ENCODE measurements at regions not wholly inside any gene's neighbourhood (a gene's known extent, or its start where the extent isn't known, plus 50 kb on each side); places are given as distances from the start of the nearest gene placed in this dataset.
"Not testable (repeated sequence)": the region's sequence is repeated elsewhere in the genome, so short reads cannot be mapped to it uniquely, and the experiment has no call there.

DNA sequence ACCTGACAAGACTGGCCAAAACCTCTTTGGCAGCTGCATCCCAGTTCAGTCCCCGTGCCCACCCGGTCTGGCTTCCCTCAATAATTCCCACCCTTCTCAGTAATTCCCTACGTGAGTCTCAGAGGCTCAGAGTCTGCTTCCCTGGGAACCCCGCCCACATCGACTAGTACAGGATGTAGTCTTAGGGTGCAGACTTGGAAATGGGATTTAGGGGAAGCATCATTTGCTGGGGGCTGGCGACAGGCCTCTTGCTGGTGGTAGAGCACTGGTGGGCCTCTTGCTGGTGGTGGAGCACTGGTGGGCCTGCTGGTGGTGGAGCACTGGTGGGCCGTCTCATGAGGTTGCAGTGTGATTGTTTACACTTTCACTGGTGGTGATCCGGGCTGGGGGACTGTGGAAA is 199.5 kb upstream of the B3GAT1 start:
- no peak for DNase-seq

DNA sequence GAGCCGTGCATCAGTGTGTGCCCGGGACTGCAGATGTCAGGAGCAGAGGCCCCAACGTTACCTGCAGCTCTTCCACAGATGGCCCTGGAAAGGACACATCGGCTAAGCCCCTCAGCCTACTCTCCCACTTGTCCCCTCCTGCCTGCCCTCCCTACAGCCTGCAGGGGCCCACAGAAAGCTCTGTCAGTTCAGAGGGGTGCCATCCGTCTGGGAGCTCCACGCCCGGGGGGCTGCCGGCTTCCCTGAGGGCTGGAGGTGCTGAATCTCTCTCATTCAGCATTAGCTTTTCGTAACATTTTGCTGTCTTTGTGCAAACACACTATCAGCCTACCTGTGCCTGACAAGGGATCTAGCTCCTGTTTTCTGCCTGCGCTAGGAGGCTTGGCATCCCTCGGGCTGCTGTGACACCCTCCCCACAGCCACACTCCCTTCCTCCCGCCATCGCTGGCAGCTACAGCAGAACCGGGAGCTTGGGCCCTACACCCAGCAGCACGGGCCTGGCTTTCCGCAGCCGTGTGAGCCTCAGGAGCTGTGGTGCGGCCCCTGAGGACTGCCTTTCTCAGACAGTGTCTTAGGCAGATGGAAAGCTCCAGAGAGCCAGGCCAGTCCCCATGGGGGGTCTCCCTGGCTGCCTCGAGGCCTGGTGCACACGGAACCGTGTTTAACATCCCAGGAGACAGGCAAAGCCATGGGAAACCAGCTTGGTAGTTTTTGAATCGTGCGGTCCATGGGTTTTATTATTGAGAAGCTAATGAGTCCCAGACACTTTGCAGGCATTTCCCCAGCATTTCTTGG is 198.3 kb upstream of the B3GAT1 start:
- DNase-seq, result no peak

DNA sequence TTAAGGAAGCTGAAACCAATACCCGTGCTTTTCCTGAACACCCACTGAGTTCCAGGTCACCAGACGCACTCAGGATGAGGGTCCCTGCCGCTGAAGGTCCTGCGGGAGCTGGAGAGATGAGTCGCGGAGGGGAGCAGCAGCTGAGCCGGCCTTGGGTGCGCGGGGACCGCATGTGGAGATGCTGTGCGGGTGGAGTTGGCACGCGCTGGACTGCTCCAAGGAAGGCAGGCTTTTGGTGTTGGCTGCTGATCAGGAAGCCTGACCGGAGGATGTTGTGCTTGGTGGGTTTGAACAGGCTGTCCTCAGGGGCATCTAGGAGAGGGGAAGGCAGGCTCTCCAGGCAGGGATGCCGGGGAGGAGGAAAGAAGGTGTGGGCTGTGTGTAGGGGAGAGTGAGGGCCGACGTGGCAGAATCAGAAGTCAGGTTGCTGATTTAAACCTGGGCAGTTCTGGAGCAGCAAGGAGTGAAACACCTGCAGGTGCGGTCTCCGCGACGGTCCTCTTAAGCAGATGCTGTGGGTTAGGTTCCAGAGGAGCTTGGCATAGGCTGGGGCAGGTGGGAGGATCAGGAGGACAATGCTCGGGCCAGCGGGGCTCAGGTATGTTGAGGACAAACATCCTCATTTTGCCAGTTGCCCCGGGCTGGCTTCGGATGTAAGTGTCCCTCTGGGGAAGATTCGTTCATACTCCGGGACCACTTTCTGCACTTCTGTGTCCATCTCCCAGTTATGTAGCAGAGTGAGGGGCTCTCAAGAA is 197.5 kb upstream of the B3GAT1 start:
- no peak for DNase-seq

DNA sequence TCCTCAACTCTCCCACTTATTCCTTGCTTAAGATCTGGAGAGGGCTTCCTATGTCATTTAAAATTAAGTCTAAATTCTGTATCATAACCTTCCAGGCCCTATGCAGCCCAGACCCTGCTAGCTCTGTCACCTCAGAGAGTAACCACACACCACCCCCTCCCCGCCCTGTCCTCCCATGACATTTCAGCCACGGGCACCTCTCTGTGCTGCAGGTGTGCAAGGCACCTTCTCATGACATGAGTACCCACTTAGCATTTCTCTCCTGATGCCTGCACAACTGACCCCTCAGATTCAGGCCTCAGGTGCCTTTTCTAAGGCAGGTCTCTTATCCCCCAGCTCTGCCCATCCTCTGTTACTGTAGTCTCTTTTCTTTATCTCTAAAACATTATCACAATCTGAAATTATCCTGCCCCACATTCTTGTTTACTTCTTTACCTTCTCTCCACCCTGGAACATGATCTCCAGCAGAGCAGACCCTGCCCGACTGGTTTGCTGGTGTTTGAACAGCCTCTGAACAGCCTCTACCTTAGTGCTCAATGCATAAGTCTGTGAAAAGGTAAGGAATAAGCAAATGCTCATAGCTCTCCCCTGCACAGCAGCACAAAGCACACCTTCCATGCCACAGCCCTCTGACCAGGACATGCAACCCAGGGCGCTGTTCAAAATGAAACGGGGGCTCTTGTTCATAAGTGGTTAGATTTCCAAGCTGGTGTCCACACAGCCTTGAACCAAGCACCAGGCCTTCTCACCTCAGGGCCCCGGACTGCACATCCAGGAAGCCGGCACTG is 196.1 kb upstream of the B3GAT1 start:
- DNase-seq, result no peak

DNA sequence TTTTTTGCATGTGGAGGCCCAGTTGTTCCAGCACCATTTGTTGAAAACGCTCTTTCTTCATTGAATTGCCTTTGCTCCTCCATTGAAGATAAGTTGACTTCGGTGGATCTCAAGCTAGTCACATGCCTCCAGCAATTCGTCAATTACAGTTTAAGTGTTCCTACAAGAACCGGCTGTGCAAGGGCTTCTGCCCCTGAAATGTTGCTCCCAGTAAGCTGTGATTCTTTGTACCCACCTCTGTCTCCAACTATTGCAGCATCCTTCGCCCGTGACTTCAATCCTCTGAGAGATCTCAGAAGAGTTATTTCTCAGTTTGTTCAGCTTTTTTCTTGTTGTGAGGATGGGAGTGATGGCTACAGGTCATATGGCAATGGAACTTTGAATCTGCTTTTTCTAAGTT is 194.2 kb upstream of the B3GAT1 start:
- no peak for DNase-seq

DNA sequence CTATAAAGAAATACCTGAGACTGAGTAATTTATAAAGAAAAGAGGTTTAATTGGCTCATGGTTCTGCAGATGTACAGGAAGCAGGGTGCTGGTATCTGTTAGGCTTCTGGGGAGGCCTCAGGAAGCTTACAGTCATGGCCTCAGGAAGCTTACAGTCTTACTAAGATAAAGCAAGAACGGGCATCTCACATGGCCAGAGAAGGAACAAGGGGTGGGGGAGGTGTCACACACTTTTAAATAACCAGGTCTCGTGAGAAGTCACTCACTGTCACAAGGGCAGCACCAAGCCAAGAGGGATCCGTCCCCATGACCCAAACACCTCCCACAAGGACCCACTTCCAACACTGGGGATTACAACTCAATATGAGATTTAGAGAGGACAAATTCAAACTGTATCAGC is 192.8 kb upstream of the B3GAT1 start:
- DNase-seq, result no peak

DNA sequence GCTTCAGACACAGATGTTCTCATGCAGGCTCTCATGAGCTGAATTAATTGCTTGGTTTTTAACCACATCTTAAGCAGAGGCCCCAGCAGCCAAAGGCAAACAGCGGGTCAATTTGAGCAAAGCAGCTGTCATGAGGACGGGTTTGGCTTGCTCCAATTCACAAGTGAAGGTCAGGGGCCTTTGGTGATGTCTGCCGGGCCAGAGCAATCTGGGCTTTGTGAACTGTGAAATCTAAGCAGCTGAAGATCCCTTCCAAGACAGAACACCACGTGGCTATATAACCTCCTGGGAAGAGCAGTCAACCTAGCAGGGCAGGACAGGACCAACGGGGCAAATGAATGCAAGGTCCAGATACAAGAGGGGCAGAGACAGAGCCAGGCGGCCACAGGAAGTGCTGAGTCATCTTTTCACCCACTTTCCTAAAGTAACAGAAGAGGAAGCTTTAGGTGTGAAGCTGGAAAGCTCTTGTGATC is 187.3 kb upstream of the B3GAT1 start:
- DNase-seq, result no peak

DNA sequence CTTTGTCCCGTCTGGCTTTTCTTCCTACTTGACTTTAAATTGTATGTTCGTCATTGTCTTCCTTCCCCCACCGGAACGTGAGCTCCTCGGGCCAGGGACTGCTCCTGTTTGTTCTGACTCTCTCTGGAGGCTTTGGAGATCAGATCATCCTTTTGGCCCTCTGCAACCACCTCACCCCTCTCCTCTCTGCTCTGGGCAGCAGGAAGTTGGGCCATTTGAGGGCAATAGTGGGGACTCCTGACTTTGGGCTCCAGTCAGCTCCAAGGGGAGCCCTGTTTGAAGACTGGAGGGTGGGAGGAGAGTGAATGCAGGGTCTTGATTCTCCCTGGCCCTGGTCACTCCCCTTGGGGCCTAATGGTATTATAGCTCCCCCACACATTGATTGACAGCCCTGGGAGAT is 186.3 kb upstream of the B3GAT1 start:
- no peak for DNase-seq

DNA sequence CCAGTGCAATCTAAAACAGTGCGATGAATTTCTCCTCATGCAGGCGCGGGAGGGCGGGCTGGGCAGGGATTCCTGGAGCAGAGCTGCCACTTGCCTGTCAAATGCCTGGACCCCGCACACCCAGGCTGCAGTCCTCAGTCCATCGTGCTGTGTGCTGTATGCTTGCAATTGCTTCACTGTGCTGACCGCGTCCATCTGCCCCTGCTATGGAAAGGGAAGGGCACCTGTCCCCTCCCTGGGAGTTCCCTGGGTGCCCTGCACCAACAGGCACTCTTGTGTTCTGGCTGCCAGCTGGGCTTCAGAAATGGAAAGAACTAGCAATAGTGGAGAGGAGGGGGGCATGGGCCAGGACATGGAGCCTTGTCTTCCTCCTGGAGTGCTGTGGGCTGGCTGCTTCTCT is 185.4 kb upstream of the B3GAT1 start:
- no peak for DNase-seq

DNA sequence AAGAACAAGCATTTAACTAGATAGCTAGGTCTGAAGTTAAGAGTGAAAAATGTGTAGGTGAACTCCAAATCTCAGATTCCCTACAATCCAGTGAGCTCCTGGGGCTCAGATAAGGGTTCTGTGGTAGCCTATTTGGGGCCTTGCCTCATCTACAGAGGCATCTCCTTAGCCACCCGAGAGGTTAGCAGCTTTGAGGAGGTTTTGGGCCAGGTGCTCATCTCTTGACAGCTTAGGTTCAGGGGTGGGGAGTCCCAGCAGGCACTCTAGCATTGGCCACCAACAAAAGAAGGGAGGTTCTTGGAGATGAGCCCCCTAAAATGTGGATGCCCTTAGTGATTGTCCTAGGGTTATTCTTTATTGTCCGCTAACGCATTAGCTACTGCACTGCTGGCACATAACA is 184.4 kb upstream of the B3GAT1 start:
- no peak for DNase-seq

DNA sequence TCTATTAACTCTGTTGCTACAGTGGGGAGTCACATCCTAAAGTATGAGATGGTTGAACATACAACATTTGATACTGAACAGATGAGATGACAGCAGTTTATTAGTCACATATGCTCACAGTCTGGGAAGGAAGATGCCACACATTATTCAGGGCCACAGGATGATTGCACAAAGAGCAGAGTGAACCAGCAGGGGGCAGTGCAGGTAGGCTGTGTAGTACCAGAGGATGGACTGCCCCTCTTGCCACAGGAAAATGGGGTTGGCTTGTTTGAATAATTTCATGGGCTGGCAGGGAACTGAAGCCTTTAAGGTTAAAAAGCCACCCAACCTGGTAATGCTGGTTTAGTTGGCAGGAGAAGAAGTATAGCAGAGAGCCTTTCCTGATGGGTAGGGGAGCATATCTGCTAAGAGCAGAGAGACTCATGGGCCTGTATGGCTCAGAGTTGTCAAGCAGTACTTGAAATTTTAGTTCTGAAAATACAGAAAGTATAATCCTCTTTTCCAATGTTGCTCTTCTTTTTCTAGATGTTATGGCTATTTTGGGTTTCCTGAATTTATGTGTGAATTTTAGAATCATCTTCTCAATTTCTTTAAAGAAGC is 180.4 kb upstream of the B3GAT1 start:
- DNase-seq, result no peak

DNA sequence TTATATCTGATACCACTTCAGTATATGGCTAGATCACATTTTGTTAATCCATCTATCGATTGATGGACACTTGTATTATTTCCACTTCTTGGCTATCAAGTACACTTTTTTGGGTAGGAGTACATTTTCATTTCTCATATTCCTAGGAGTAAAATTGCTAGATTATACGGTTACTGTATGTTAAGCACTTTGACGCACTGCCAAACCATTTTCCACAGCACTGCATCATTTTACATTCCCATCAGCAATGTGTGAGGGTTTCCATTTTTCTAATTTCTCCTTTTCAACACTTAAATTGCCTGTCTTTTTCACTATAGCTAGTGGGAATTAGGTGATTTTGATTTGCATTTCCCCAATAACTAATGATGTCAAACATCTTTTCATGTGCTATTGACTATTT is 179.3 kb upstream of the B3GAT1 start:
- no peak for DNase-seq

DNA sequence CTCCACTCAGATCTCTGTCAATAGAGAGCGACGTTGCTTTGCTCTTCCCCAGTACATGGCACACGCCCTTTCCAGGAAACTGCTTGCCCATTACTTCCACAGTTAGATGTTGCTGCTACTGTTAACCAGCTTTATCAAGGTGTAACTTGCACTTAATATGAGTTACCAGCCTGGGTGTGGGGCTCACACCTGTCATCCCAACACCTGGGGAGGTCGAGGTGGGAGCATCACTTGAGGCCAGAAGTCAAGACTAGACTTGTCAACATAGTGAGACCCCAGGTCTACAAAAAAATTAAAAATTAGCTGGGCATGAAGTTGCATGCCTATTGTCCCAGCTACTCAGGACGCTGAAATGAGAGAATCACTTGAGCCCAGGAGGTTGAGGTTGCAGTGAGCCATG is 177.1 kb upstream of the B3GAT1 start:
- DNase-seq, result no peak

DNA sequence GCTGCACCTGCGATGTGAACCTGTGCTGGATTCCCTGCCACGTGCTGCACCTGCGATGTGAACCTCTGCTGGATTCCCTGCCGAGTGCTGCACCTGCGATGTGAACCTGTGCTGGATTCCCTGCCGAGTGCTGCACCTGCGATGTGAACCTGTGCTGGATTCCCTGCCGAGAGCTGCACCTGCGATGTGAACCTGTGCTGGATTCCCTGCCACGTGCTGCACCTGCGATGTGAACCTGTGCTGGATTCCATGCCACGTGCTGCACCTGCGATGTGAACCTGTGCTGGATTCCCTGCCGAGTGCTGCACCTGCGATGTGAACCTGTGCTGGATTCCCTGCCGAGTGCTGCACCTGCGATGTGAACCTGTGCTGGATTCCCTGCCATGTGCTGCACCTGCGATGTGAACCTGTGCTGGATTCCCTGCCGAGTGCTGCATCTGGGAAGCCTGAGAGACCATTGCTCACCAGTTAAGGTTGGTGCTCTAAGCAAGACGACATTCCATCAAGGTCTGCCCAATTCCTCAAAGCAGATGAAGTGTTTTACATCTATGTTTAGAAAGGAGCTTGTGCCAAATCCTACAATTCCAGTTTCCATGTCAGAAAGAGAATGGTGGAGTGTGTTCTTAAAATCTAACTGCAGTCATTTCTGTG is 176.5 kb upstream of the B3GAT1 start:
- DNase-seq, result not testable (repeated sequence)

DNA sequence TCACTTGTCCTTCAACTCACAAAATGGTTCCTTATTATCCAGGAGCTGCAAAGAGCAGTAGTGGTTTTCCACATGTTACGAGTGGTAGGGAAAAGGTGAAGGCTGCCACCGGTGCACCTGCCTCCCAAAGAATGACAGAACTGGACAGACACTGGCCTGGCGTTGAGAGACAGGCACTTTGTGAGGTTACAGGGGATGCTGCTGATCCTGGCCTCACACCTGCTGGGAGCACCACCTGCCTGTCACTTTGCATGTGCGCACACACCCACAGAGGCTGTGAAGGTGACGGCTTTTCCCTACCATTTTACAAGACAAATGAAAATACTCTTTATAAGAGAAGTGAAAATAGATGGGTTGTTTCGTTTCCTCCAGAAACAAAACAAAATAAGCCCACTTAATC is 175.3 kb upstream of the B3GAT1 start:
- no peak for DNase-seq

DNA sequence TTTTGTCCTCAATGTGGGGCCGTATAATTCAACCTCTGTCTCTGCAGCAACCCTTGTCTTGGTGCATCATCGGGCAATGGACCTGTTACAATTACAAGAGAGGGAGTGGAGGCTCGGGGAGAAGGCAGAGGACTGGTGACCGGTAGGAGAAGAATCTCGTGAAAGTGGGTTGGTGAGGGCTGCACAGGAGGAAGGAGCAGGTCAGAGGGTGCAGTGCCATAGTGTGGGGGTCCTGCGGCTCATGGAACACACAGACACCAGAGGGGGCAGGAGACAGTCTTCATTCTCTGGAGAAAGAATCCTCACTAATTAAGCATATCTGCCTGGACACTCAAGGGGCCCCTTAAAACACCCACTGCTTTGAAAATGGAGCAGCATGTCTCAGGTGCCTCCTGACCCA is 174.7 kb upstream of the B3GAT1 start:
- DNase-seq, result no peak

DNA sequence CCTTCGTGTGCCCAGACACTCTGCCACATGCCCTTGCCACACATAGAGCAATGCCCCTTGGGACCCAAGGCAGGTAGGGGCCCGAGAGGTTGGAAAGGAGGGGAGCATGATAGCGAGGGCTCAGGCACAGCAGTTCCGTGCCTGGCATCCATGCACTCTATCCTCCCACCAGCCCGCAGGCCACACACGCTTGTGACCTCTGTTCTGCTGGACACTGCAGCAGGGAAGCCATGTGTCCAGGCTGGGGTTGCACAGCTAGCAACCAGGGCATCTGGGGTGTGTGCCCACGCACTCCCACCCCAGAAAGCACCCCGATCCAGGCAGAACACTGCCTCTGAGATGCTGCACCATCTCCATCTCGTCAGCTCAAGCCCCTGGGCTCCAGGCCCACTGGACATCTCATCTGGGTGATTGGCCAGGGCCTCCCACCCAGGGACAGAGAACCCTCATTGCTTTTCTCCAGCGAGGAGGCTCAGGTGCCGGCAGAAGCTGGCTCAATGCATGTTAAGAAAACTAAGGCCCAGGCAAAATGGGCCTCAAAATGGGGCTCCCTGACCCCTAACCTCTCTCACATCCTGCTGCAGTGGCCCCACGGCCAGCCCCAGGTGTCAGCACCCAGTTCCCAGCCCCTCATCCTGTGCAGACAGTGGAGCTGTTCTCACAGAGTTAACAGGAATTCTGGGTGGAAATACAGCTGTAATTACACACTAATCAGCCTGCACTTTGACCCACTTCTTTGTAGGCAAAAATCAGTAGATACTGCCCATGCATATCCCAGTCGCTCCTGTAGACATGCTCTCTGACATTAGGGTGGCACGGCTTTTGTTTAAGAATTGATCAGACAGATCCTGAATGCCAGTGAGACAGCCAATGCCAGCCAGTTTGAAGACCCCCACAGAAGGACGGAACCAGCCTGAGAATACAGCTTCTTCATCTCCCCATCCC is 173.9 kb upstream of the B3GAT1 start:
- DNase-seq, result no peak

DNA sequence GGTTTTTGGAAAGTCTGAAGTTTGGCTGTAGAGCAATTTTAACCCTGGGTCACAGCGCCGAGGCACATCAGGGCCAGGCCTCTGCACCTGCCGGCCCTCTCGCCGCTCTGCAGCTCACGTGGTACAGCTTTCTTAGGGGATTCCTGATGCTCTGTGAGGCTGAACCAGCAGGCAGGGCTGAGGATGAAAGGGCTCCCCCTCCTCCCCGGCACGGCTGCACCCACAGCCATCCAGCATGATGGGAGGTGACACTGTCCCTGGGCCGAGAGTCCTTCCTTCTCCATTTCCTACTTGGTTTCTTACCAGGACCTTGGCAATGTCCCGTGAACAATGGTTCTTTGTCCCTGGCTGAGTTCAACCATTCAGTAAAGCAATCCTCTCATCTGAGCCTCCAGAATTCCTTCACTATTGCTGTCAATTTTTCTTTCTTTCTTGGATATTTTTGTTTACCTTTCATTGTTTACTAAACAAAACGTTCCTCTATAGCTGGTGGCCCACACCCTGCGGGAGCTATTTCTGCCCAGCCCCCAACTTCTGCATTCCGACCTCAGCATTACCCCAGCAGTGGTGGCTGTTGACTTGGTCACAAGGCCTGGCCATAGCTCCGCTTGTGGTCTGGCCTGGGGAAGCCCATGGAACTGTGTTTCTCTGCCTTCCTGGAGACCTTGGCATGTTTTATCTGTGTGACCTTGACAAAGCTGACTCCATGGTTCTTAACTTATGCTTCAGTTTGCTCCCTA is 172.8 kb upstream of the B3GAT1 start:
- no peak for DNase-seq

DNA sequence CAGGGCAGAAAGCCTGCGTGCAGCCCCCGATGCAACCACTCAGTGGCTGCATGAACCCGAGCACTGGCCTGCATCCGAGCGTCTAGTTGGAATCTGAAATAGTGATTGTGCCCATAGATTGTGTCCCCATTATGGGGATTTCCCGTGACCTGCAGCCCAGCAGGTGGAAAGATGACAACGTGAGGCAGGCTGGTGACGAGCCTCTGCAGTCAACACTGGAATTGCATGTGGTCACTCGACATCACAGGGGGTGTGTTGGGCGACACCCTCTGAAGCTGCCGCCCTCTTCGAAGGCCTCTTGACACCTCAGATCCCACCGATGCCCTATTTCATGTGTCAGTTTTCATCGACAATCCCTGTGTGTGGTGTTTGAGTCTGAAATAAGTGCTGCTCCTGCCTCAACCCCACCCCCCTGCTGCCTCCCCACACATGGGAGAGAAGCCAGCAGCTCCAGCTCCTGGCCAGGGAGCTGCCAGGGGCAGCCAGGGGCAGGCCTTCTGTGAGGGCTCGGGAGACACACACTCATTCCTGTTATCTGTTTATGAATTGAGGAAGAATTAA is 172.0 kb upstream of the B3GAT1 start:
- DNase-seq, result no peak

DNA sequence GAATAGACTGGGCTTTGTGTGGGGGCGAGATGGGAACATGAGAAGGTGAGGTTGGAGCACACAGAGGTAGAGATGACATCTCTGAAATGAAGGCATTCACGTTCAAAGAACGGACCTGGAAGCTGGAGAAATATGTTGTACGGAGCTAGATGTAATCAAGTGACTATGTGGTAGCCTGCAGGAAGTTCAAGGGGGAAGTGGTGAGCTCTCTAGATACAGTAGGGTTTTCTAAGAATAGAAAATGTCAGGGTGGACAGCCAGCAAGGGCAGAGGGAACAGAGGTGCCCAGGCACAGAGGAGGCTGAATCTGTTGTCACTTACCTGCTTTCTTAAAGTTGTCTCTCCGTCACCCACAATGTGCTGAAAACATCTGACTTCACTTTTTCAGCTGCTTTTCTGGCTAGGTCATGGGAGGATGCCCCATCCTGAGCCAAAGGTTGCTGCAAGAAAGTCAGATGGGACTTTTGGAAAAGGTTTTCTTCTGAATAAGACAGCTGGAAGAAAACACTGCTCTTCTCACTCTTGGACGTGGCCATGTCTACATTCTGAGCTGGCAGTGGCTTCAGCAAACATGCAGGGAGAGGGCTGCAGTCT is 171.5 kb upstream of the B3GAT1 start:
- DNase-seq, result no peak
